Ishikawa (cell line): ENCODE measurements at regions not wholly inside any gene's neighbourhood (a gene's known extent, or its start where the extent isn't known, plus 50 kb on each side); places are given as distances from the start of the nearest gene placed in this dataset.

Source experiments
- CEBPB ChIP-seq: IDR thresholded peaks from 2 replicates; pipeline ENCODE4 v1.6.1; 2012
- CREB1 ChIP-seq: IDR thresholded peaks from 2 replicates; pipeline ENCODE4 v1.6.1; 2012; ENCODE audit warnings: low read depth
- EGR1 ChIP-seq: IDR thresholded peaks from 2 replicates; pipeline ENCODE4 v1.6.1; 2012
- EP300 ChIP-seq: IDR thresholded peaks from 2 replicates; pipeline ENCODE4 v1.6.1; 2012; ENCODE audit warnings: borderline replicate concordance
- FOXM1 ChIP-seq: IDR thresholded peaks from 2 replicates; pipeline ENCODE4 v1.6.1; 2012; ENCODE audit warnings: low read depth, borderline replicate concordance
- MAX ChIP-seq: IDR thresholded peaks from 2 replicates; pipeline ENCODE4 v1.6.1; 2012
- NFIC ChIP-seq: IDR thresholded peaks from 2 replicates; pipeline ENCODE4 v1.6.1; 2012
- RAD21 ChIP-seq: IDR thresholded peaks from 2 replicates; pipeline ENCODE4 v1.6.1; 2012; ENCODE audit warnings: low read depth
- REST ChIP-seq: IDR thresholded peaks from 2 replicates; pipeline ENCODE4 v1.6.1; 2012; ENCODE audit warnings: low read depth, mild to moderate bottlenecking
- TAF1 ChIP-seq: IDR thresholded peaks from 2 replicates; pipeline ENCODE4 v1.6.1; 2012; ENCODE audit warnings: low read depth, mild to moderate bottlenecking
- TCF12 ChIP-seq: IDR thresholded peaks from 2 replicates; pipeline ENCODE4 v1.6.1; 2012; ENCODE audit warnings: low read depth
- TEAD4 ChIP-seq: IDR thresholded peaks from 2 replicates; pipeline ENCODE4 v1.6.1; 2012
- USF1 ChIP-seq: IDR thresholded peaks from 2 replicates; pipeline ENCODE4 v1.6.1; 2012
- YY1 ChIP-seq: IDR thresholded peaks from 2 replicates; pipeline ENCODE4 v1.6.1; 2012; ENCODE audit warnings: low read depth
- ZBTB7A ChIP-seq: IDR thresholded peaks from 2 replicates; pipeline ENCODE4 v1.6.1; 2012; ENCODE audit warnings: low read depth

- TF ChIP-seq RAD21: no peak
Measured at GRCh38 chr12:17197971-17198370, 592.0 kb upstream of the LMO3 start.

- no peak for TF ChIP-seq FOXM1
Measured at GRCh38 chr12:17192721-17193120, 586.8 kb upstream of the LMO3 start.

- TF ChIP-seq EGR1 (no peak), MAX (no peak), TEAD4 (no peak)
Measured at GRCh38 chr12:17169726-17170471, 563.9 kb upstream of the LMO3 start.

- TF ChIP-seq REST (no peak), CREB1 (no peak), YY1 (no peak), EGR1 (no peak), USF1 (no peak)
Measured at GRCh38 chr12:17159506-17160300, 553.7 kb upstream of the LMO3 start.

- TF ChIP-seq MAX (no peak), USF1 (no peak), EGR1 (no peak), RAD21 (no peak), ZBTB7A (no peak), CEBPB (no peak), YY1 (no peak), EP300 (no peak), TCF12 (no peak), TEAD4 (no peak), CREB1 (no peak), REST (no peak), TAF1 (no peak), FOXM1 (no peak), NFIC (no peak)
Measured at GRCh38 chr12:17158201-17158600, 552.2 kb upstream of the LMO3 start.

- TF ChIP-seq MAX: no peak
- no peak for TF ChIP-seq TCF12
- no peak for TF ChIP-seq FOXM1
- no peak for TF ChIP-seq TAF1
- no peak for TF ChIP-seq CEBPB
- TF ChIP-seq ZBTB7A: no peak
- no peak for TF ChIP-seq RAD21
- no peak for TF ChIP-seq TEAD4
- no peak for TF ChIP-seq NFIC
- TF ChIP-seq YY1: no peak
- no peak for TF ChIP-seq EGR1
- no peak for TF ChIP-seq REST
- TF ChIP-seq USF1: no peak
- no peak for TF ChIP-seq CREB1
- TF ChIP-seq EP300: no peak
Measured at GRCh38 chr12:17151917-17152316, 546.0 kb upstream of the LMO3 start.
